Fibroblast of mammary gland (primary cell): ENCODE measurements at regions not wholly inside any gene's neighbourhood (a gene's known extent, or its start where the extent isn't known, plus 50 kb on each side); places are given as distances from the start of the nearest gene placed in this dataset.
A peak's percentile ranks its signal among the peaks of the same experiment; 100 is the strongest.

Experiments used
- DNase-seq: peaks from one replicate; pipeline ENCODE4 v3.0.0-alpha.2; 2010; ENCODE audit warnings: low read depth
- H3K4me3 ChIP-seq: 2 replicates; pipeline ENCODE4 v1.5.1; 2011; ENCODE audit warnings: low read depth, mild to moderate bottlenecking, low read length, moderate library complexity; ENCODE audit not compliant: control insufficient read depth
- CTCF ChIP-seq: conservative IDR thresholded peaks from 2 replicates; pipeline ENCODE4 v1.5.1; 2011; ENCODE audit warnings: low read depth, low read length, inconsistent platforms; ENCODE audit not compliant: control insufficient read depth, insufficient read depth

DNA sequence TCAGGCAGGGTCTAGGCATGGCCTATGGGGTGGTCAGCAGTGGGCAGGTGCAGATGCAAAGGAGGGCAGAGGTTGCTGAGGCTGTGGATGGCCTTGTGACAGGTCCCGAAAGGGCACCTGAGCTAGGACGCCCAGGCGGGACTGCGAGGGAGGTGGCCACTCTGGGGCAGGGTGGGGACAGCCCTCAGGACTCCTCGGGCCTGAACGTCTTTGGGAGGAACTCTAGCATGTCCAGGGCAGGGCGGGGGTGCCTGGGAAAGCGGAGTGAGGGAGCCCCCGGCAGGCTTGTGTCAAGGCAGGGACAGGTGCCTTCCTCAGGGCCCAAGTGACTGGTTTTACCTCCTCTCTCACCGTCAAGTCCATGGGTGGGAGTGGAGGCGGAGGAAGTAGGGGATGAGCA lies 125.4 kb upstream of the WNT4 start:
- no peak for DNase-seq
- TF ChIP-seq CTCF, result no peak
- no peak overlapping the region for H3K4me3 ChIP-seq

DNA sequence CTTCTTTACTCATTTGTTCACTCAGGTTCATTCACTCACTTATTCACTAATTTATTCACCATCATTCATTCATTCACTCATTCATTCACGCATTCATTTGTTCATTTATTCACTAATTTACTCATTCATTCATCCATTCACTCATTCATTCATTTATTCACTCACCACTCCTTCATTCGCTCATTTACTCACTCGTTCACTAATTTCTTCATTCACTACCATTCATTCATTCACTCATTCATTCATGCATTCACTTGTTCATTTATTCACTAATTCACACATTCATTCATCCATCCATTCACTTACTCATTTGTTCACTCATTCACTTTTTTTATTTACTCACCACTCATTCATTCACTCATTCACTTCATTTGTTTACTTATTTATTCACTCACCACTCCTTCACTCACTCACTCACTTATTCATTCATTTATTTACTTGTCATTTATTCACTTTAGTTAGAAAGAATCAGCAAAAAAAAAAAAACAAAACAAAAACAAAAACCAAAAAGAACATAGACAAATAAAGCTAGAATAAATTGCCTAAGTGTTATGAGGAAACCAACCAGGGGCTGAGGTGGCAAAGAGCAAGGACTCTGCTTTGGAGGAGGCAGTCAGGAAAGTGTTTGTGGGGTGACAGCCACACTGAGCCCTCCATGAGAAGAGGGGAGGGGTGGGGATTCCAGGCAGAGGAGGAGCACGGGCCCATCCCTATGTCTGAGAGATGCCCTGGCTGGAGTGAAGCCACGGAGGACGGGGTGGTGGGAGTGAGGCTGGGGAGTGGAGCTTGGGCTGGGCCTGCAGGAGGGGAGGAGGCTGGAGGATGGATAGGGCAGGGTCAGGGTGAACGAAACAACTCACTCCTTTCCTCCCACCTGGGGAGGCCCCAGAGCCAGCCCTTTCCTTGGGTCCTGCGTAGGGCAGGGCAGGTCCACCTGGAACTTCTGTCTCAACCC lies 129.2 kb upstream of the WNT4 start:
- no peak for TF ChIP-seq CTCF
- DNase-seq, result no peak
- H3K4me3 ChIP-seq, result no peak overlapping the region

DNA sequence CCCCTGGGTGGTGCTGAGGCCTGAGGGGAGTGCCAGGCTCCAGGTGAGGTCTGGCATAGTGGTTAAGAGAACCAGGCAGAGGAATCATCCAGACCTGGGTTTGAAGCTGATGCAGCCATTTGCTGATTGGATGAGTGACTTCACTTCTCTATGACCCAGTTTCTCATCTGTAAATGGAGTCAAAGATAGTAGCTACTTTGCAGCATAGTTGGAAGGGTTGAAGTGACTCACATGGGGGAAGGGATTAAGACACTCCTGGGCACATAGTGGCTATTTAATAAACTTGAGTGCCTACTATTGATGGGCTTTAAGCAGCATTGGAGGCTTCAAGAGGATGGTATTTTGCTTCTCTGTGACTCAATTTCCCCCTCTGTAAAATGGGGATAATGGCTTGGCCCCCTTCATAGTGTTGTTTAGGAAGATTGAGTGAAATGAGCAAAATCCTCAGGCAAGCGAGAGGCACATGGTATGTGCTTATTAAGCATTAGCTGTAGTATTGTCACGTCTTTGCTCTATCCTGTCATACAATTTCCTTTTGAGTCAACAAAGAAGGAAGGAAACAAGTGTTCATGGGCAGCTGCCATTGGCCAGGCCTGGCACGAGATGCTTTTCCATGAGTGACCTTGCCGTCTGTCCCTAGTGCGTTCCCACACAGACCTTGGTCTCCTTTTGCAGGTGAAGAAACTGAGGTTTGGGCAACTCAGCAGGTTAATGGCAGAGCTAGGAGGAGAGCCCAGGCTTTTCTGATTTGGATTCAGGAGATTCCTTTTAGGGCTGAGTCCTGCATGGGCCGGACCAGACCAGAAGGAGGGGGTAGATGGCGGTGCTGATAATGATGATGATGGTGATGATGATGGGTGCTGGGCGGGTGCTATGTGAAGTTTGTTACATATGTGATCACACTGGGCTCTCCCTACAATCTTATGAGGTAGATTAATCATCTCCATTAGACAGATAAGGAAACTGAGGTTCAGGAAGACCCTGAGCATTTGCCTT lies 131.1 kb upstream of the WNT4 start:
- TF ChIP-seq CTCF, result no peak
- no peak overlapping the region for H3K4me3 ChIP-seq
- DNase-seq, result peak; percentile 11

DNA sequence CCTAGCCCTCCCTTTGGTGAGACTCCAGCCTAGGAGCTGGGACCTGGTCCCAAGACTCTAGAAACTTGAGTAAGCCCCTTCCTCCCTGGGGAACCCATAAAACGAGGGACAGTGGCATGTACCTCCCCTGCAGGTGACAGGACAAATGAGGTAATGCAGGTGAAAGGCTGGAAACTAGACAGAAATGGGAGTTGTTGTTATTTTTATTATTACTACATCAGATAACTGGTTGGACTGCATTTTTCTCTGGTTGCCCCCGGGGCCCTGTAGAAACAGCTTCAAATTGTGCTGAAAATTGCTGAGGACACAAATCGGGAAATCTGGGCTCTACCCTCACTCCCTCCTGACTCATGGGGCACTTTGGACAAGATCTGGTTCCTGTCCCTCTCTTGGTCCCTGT lies 132.3 kb upstream of the WNT4 start:
- no peak for TF ChIP-seq CTCF
- no peak for DNase-seq

DNA sequence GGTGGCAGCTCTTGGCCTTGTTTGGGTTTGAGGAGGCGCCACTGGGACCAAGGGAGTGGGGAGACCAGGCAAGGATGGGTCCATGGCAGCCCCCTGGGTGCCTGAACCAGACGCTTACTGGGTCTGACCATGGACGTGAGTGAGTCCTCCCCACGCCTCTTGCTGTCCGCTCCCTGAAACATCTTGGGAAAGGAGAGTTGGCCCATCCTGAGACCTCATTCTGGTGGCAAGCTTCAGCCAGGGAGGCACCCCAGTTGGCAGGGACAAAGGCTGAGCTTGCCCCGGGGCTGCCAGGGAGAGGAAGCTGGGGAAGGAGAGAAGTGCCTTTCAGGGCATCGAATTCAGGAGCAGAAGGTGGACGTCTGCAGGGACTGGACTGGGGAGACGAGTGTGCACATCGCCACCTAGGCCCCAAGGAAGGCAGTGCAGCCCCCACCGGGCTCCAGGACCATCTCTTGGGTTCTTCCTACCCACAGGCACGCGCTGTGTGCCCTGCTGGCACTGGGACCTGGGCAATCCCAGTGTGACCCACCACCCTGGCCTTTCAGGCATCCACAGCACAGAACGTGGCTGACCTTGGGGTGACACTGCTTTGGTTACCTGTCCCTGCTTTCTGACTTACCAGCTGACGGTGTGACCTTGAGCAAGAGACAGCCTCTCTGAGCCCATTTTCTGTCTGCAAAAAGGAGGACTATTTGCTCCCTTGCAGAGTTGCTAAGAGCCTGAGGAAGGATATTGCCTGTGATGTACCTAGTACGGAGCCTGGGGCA lies 132.9 kb upstream of the WNT4 start:
- TF ChIP-seq CTCF, result peak; percentile 83
- no peak overlapping the region for H3K4me3 ChIP-seq
- DNase-seq, result peak; percentile 49

More for the DNA sequence above, 132.3 kb upstream of the WNT4 start:
- no peak overlapping the region for H3K4me3 ChIP-seq

- H3K4me3 ChIP-seq, result no peak overlapping the region
- no peak for DNase-seq
- TF ChIP-seq CTCF, result no peak
These were observed 133.5 kb upstream of the WNT4 start for GRCh38 chr1:22276396-22276748.
